ENCODE measurements at regions not wholly inside any gene's neighbourhood (a gene's known extent, or its start where the extent isn't known, plus 50 kb on each side); places are given as distances from the start of the nearest gene placed in this dataset.
"Not testable (repeated sequence)": the region's sequence is repeated elsewhere in the genome, so short reads cannot be mapped to it uniquely, and the experiment has no call there.

GRCh38 chr6:50353603-50354002 lies 303.9 kb upstream of the DEFB112 start:
- no peak for DNase-seq

GRCh38 chr6:50358113-50358512 lies 308.4 kb upstream of the DEFB112 start:
- no peak for DNase-seq

GRCh38 chr6:50361641-50362331 lies 312.1 kb upstream of the DEFB112 start:
- no peak for DNase-seq

- DNase-seq, result no peak
Observed at GRCh38 chr6:50362706-50363105, 313.0 kb upstream of the DEFB112 start.

GRCh38 chr6:50369996-50370395 lies 320.3 kb upstream of the DEFB112 start:
- DNase-seq, result no peak

- DNase-seq, result no peak
Observed at GRCh38 chr6:50380406-50381098, 330.8 kb upstream of the DEFB112 start.

GRCh38 chr6:50381099-50381415 lies 331.3 kb upstream of the DEFB112 start:
- no peak for DNase-seq

- no peak for DNase-seq
Observed at GRCh38 chr6:50390416-50390815, 322.9 kb upstream of the TFAP2D start.

GRCh38 chr6:50394139-50394538 lies 319.2 kb upstream of the TFAP2D start:
- not testable (repeated sequence) for DNase-seq

- no peak for DNase-seq
Observed at GRCh38 chr6:50404643-50405042, 308.7 kb upstream of the TFAP2D start.

GRCh38 chr6:50410579-50410978 lies 302.7 kb upstream of the TFAP2D start:
- DNase-seq, result no peak

GRCh38 chr6:50421041-50421440 lies 292.3 kb upstream of the TFAP2D start:
- not testable (repeated sequence) for DNase-seq

- DNase-seq, result no peak
Observed at GRCh38 chr6:50427267-50427666, 286.1 kb upstream of the TFAP2D start.

- no peak for DNase-seq
Observed at GRCh38 chr6:50437901-50438300, 275.4 kb upstream of the TFAP2D start.

GRCh38 chr6:50442531-50443040 lies 270.7 kb upstream of the TFAP2D start:
- DNase-seq, result no peak

- DNase-seq, result no peak
Observed at GRCh38 chr6:50443144-50443543, 270.2 kb upstream of the TFAP2D start.

GRCh38 chr6:50449128-50449527 lies 264.2 kb upstream of the TFAP2D start:
- no peak for DNase-seq

- DNase-seq, result no peak
Observed at GRCh38 chr6:50451826-50452400, 261.4 kb upstream of the TFAP2D start.

GRCh38 chr6:50455029-50455428 lies 258.3 kb upstream of the TFAP2D start:
- no peak for DNase-seq

- DNase-seq, result no peak
Observed at GRCh38 chr6:50457351-50457750, 256.0 kb upstream of the TFAP2D start.

GRCh38 chr6:50461696-50462095 lies 251.6 kb upstream of the TFAP2D start:
- DNase-seq, result no peak

GRCh38 chr6:50463931-50464330 lies 249.4 kb upstream of the TFAP2D start:
- DNase-seq, result no peak

- DNase-seq, result no peak
Observed at GRCh38 chr6:50467931-50468330, 245.4 kb upstream of the TFAP2D start.

GRCh38 chr6:50471041-50471440 lies 242.3 kb upstream of the TFAP2D start:
- no peak for DNase-seq
